Epithelial cell of proximal tubule (primary cell): ENCODE measurements at regions not wholly inside any gene's neighbourhood (a gene's known extent, or its start where the extent isn't known, plus 50 kb on each side); places are given as distances from the start of the nearest gene placed in this dataset.

Experiments
- DNase-seq: peaks from one replicate; pipeline ENCODE4 v3.0.0-alpha.2; 2011; ENCODE audit warnings: low read depth
- H3K4me3 ChIP-seq: 2 replicates; pipeline ENCODE4 v1.5.1; 2011; ENCODE audit warnings: low read depth, mild to moderate bottlenecking, low read length
- CTCF ChIP-seq: conservative IDR thresholded peaks from 2 replicates; pipeline ENCODE4 v1.5.1; 2012; ENCODE audit warnings: low read depth, mild to moderate bottlenecking, low read length

GRCh38 chr18:41162191-41162590 is 792.8 kb upstream of the PIK3C3 start:
- no peak overlapping the region for H3K4me3 ChIP-seq
- TF ChIP-seq CTCF: no peak
- DNase-seq: no peak

GRCh38 chr18:41155910-41156851 is 798.9 kb upstream of the PIK3C3 start:
- TF ChIP-seq CTCF: no peak
- H3K4me3 ChIP-seq: no peak overlapping the region
- DNase-seq: no peak

- H3K4me3 ChIP-seq: no peak overlapping the region
- no peak for DNase-seq
- TF ChIP-seq CTCF: no peak
Measured at GRCh38 chr18:41155025-41155424, 800.0 kb upstream of the PIK3C3 start.

- TF ChIP-seq CTCF: no peak
- no peak for DNase-seq
- no peak overlapping the region for H3K4me3 ChIP-seq
Measured at GRCh38 chr18:41153871-41154270, 801.2 kb upstream of the PIK3C3 start.

GRCh38 chr18:41150316-41150715 is 804.7 kb upstream of the PIK3C3 start:
- no peak for TF ChIP-seq CTCF
- no peak for DNase-seq
- no peak overlapping the region for H3K4me3 ChIP-seq

- DNase-seq: no peak
- no peak for TF ChIP-seq CTCF
- H3K4me3 ChIP-seq: no peak overlapping the region
Measured at GRCh38 chr18:41146301-41146700, 808.7 kb upstream of the PIK3C3 start.

GRCh38 chr18:41145516-41145915 is 809.5 kb upstream of the PIK3C3 start:
- no peak for TF ChIP-seq CTCF
- DNase-seq: no peak
- H3K4me3 ChIP-seq: no peak overlapping the region
